ENCODE measurements at regions not wholly inside any gene's neighbourhood (a gene's known extent, or its start where the extent isn't known, plus 50 kb on each side); places are given as distances from the start of the nearest gene placed in this dataset.

DNA sequence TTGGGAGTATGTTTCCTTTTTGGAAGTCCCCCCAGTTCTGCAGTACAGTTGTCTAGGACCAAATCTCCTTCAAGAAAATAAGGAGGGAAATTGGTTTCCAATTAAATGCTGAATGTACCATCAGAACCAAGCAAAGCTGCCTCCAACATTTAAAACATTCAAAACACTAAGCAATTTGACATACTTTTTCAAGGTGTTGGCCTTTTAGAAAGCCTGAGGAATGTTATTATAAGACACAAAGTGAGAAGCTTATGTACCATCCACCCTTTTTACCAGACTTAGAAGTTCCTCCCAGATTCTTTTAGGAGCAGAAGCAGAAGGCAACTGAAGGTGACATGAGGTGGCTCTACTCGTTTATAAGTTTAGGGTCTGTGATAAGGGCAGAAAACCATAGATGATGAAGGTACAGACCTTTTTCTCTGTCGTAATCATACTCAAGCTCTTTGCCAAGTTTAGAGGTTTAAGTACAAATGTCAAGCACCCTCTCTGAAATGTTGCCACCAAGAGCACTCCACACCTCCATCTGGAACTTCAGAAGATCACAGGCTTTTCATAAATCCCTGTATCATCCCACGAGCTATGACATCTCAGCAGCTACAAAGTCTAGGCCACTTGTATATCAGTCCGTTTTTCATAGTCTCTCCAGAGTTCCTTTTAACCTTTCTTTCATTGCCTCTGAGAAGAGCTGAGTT is 282.5 kb upstream of the THBS1 start:
- DNase-seq: no peak

GRCh38 chr15:39299486-39300267 is 281.2 kb upstream of the THBS1 start:
- DNase-seq: no peak

DNA sequence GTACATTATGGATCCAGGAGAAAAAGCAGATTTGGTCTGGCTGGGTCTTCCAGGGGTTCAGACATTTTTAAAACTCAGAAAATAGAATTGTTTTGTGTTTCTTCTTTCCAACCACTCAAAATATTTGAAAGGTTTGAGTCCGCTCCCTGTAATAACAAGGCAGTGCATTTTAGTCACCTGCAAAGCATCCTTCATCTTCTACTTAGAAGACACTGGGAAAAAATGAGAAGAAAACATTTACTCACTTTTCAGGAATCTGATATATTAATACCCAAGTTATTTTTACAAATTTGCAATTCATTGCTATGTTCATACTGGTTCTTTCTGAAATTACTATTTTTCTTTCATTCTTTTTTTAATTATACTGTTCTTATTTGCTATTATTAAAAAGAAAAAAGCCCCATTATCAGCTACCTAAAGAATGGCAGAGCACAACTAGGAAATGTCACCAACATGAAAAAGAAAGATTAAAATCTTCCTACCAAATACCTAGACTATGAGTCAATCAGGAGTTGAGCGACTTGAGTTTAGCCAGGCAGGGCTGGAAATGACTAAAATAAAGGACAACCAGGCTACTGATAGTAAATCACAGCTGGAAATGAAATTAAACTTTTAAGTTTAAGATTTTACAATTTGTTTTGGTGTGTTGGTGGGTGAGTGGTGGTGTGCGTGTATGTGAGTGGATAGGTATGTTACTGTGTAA is 280.3 kb upstream of the THBS1 start:
- DNase-seq: no peak

GRCh38 chr15:39301589-39301999 is 279.3 kb upstream of the THBS1 start:
- DNase-seq: no peak

- no peak for DNase-seq
These were observed 277.9 kb upstream of the THBS1 start for GRCh38 chr15:39302936-39303335.

- DNase-seq: no peak
These were observed 276.6 kb upstream of the THBS1 start for GRCh38 chr15:39304201-39304841.

DNA sequence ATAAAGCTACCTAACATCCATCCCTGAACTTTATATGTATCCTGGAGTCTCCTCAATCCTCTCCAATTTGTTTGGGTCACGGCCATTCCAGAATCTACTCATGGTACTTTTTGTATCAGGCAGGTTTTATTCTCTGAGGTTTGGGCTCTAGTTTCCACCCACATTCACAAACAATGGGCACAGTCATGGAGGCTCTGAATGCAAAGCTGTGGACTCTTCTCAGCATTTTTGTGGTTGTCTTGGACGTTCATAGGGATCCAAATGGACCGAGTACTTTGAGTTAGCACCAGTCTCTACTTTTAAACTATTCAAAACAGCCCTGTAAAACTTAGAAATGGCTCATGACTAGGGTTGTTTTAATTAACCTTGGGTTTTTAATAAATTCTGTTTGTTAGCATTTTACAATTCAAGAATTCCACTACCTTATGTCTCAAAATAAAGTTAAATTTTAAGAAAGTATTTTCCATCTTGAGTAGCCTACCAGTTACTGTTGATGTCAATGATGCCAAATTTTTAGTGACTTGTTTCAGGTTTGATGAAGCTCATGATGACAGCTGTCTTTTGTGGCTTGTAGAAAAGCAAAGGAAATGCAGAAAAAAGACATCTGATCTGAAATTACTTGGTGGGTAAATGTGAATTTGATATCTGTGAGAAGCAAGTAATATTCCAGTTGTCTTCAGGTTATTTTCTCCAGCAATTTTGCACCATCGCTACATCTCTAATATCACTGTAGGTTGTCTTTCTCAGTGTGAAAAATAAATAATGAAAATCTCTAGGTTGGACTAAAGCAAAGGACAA is 275.7 kb upstream of the THBS1 start:
- no peak for DNase-seq

GRCh38 chr15:39310633-39311032 is 270.2 kb upstream of the THBS1 start:
- no peak for DNase-seq

GRCh38 chr15:39312984-39313383 is 267.9 kb upstream of the THBS1 start:
- DNase-seq: no peak

DNA sequence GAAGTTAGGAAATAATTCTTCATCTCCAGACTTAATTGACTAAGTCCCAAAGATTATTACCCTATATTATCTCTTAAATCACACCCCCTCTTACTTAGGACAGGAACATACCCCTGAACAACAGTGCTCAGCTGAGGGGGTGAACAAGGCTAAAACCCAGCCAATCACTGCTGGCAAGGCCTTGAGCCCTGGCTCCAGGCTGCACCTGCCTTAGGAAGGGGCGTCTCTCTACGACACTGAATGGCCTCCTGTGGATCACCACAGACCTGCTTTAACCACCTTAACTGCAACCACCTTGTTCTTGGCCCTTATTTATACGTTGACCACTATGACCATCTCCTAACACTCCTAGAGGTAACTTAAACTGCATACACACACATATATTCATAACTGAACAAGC is 267.4 kb upstream of the THBS1 start:
- no peak for DNase-seq

- no peak for DNase-seq
These were observed 267.0 kb upstream of the THBS1 start for GRCh38 chr15:39313881-39314280.

GRCh38 chr15:39315206-39315850 is 265.6 kb upstream of the THBS1 start:
- no peak for DNase-seq

- DNase-seq: no peak
These were observed 263.7 kb upstream of the THBS1 start for GRCh38 chr15:39317225-39317624.

DNA sequence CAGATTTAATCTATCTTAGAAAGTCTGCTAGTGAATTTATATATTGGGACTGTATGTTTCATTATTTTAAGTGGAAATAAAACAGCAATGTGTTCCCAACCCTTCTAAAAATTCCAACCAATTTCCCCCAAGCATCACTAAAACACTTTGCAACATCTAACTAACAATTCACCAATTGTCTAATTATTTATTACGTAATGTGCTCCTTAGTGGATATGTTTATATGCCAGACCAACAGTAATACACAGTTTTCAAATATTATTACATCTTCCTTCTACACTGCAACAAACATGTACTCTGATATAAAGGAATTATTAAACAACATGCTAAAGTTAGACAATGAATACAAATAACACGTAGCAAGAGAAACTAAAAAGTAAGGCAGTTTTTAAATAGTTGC is 262.6 kb upstream of the THBS1 start:
- DNase-seq: no peak

- DNase-seq: no peak
These were observed 260.5 kb upstream of the THBS1 start for GRCh38 chr15:39320355-39320754.

DNA sequence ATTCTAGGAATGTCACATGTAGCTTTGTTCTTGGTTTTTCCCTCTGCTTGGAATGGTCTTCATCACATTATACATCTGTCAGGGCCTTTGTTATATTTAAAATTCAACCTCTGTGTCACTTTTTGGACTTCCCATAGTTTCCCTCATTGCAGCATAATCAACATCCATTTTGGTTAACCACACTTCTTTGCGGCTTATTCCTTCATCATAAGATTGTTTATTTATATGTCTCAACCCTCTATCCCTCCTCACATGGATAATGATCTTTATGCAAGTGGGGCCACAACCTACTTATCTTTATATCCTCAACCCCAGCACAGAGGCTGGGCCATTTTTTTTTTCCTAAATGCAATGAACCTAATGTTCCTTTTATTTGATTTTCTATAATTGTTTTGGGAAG is 260.0 kb upstream of the THBS1 start:
- DNase-seq: no peak

DNA sequence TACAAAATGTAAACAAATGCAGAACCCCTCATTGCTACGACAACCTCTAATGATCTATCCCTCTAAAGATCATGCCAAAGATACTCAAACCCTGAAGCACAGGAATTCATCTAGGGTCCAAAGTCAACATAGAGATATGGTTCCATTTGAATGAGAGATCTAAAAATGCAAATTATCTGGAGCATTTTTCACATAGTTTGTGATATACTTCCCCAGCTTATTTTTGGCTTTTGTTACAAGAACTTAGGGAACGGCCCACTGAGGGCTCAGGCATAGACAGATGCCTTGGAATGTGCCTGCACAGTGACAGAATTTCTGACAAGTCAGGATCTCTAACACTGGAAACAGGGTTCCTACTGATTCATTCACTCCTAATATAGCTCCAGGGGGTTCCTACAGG is 258.9 kb upstream of the THBS1 start:
- DNase-seq: no peak

DNA sequence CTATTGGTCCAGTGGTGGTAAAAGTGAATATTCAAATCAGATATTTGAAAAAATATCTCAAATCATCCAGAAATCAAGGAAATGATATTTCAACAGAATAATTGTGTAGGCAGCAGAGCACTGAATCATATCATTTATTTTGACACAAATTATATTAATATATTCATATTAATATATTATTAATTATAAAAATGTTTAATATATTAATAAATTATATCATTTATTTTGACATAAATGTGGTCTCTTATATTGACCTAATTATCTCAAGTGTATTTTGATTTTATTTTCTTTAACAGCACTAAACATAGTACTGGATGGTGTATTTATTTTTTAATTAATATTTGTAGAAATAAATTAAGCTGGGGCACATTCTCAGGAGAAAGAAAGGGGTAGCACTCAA is 257.7 kb upstream of the THBS1 start:
- DNase-seq: no peak

GRCh38 chr15:39323706-39324105 is 257.2 kb upstream of the THBS1 start:
- no peak for DNase-seq

GRCh38 chr15:39326306-39326975 is 254.4 kb upstream of the THBS1 start:
- DNase-seq: peak; percentile 75

DNA sequence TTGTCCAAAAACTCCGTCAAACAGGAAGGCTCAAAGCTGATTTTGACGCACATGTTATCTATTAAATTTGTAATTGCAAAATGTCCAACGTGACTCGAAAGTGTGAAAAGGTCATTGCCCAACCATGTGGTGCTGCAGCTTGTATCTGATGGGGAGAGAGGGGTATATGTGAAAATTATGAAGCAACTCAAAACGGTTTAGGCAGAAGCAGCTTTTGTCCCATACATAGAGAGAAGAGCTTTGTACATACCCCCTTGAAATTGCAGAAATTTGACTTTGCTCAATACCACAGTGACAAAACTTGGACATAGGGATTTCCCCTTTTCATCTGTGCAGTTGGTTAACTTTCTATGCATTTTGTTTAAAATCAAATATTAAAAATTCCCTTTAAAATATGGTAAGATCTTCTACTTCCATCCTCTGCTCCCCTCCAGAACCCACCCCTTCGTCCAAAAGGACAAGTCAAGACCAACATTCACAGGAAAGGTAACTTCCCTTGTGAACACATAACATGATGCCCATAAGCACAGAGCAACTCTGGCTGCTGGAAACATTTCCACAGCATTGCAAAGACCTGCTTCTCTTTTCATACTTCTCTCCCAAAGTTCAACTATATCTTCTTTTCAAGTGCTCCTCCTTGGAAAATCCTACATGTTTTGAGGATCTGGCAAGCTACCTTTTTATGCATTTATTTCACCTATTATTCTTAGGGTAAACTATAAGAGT is 253.7 kb upstream of the THBS1 start:
- no peak for DNase-seq

All from NCI-H1048 (cell line).